ENCODE measurements at regions not wholly inside any gene's neighbourhood (a gene's known extent, or its start where the extent isn't known, plus 50 kb on each side); places are given as distances from the start of the nearest gene placed in this dataset.

GRCh38 chr9:28888806-28889205 is 1315.5 kb upstream of the C9orf72 start:
- DNase-seq (ENCODE audit: low read depth in 1 of 2, low spot score in 1 of 2), result no peak

- no peak for DNase-seq (ENCODE audit: low read depth in 1 of 2, low spot score in 1 of 2)
Measured at GRCh38 chr9:28892538-28892937, 1319.3 kb upstream of the C9orf72 start.

GRCh38 chr9:28899267-28899666 is 1326.0 kb upstream of the C9orf72 start:
- no peak for DNase-seq (ENCODE audit: low read depth in 1 of 2, low spot score in 1 of 2)

- DNase-seq (ENCODE audit: low read depth in 1 of 2, low spot score in 1 of 2), result no peak
Measured at GRCh38 chr9:28899926-28900325, 1326.6 kb upstream of the C9orf72 start.

- DNase-seq (ENCODE audit: low read depth in 1 of 2, low spot score in 1 of 2), result no peak
Measured at GRCh38 chr9:28900406-28900805, 1327.1 kb upstream of the C9orf72 start.

GRCh38 chr9:28909526-28909925 is 1336.2 kb upstream of the C9orf72 start:
- no peak for DNase-seq (ENCODE audit: low read depth in 1 of 2, low spot score in 1 of 2)

GRCh38 chr9:28912621-28913020 is 1339.3 kb upstream of the C9orf72 start:
- no peak for DNase-seq (ENCODE audit: low read depth in 1 of 2, low spot score in 1 of 2)

GRCh38 chr9:28915202-28915930 is 1342.1 kb upstream of the C9orf72 start:
- DNase-seq (ENCODE audit: low read depth in 1 of 2, low spot score in 1 of 2), result no peak

- DNase-seq (ENCODE audit: low read depth in 1 of 2, low spot score in 1 of 2), result no peak
Measured at GRCh38 chr9:28916348-28916747, 1343.1 kb upstream of the C9orf72 start.

- no peak for DNase-seq (ENCODE audit: low read depth in 1 of 2, low spot score in 1 of 2)
Measured at GRCh38 chr9:28921857-28922500, 1348.7 kb upstream of the C9orf72 start.

GRCh38 chr9:28922891-28923290 is 1349.6 kb upstream of the C9orf72 start:
- no peak for DNase-seq (ENCODE audit: low read depth in 1 of 2, low spot score in 1 of 2)

- DNase-seq (ENCODE audit: low read depth in 1 of 2, low spot score in 1 of 2), result no peak
Measured at GRCh38 chr9:28923351-28923750, 1350.1 kb upstream of the C9orf72 start.

- no peak for DNase-seq (ENCODE audit: low read depth in 1 of 2, low spot score in 1 of 2)
Measured at GRCh38 chr9:28925157-28925556, 1351.9 kb upstream of the C9orf72 start.

GRCh38 chr9:28926306-28926705 is 1353.0 kb upstream of the C9orf72 start:
- no peak for DNase-seq (ENCODE audit: low read depth in 1 of 2, low spot score in 1 of 2)

- no peak for DNase-seq (ENCODE audit: low read depth in 1 of 2, low spot score in 1 of 2)
Measured at GRCh38 chr9:28927691-28928090, 1354.4 kb upstream of the C9orf72 start.

- DNase-seq (ENCODE audit: low read depth in 1 of 2, low spot score in 1 of 2), result no peak
Measured at GRCh38 chr9:28929433-28929832, 1356.2 kb upstream of the C9orf72 start.

- DNase-seq (ENCODE audit: low read depth in 1 of 2, low spot score in 1 of 2), result no peak
Measured at GRCh38 chr9:28930766-28931165, 1357.5 kb upstream of the C9orf72 start.

- no peak for DNase-seq (ENCODE audit: low read depth in 1 of 2, low spot score in 1 of 2)
Measured at GRCh38 chr9:28934111-28934510, 1360.8 kb upstream of the C9orf72 start.

GRCh38 chr9:28938981-28939380 is 1365.7 kb upstream of the C9orf72 start:
- no peak for DNase-seq (ENCODE audit: low read depth in 1 of 2, low spot score in 1 of 2)

- no peak for DNase-seq (ENCODE audit: low read depth in 1 of 2, low spot score in 1 of 2)
Measured at GRCh38 chr9:28941856-28942255, 1368.6 kb upstream of the C9orf72 start.

- no peak for DNase-seq (ENCODE audit: low read depth in 1 of 2, low spot score in 1 of 2)
Measured at GRCh38 chr9:28942941-28943340, 1369.7 kb upstream of the C9orf72 start.

GRCh38 chr9:28946648-28947047 is 1373.4 kb upstream of the C9orf72 start:
- DNase-seq (ENCODE audit: low read depth in 1 of 2, low spot score in 1 of 2), result no peak

GRCh38 chr9:28951945-28952344 is 1378.7 kb upstream of the C9orf72 start:
- DNase-seq (ENCODE audit: low read depth in 1 of 2, low spot score in 1 of 2), result no peak

Measured in stimulated activated CD4-positive, alpha-beta T cell treated with anti-CD3 and anti-CD28 coated beads, Interleukin-15, amount 100 ng/mL, for 1 hour (primary cell).